H1 (cell line): ENCODE measurements at regions not wholly inside any gene's neighbourhood (a gene's known extent, or its start where the extent isn't known, plus 50 kb on each side); places are given as distances from the start of the nearest gene placed in this dataset.

ENCODE experiments used
- CTCF ChIA-PET: fragments of 300-600 bp; sonication (Branson Sonifier 250); formaldehyde crosslinking; loops from one replicate; lab custom pipeline; 2021; ENCODE audit not compliant: partially characterized antibody; lab: Charles Lee
- POLR2A ChIA-PET: fragments of 300-600 bp; sonication (Branson Sonifier 250); formaldehyde crosslinking; loops from one replicate; lab custom pipeline; 2021; ENCODE audit warnings: inconsistent platforms; ENCODE audit not compliant: partially characterized antibody; lab: Charles Lee
- DNase-seq, 2 experiments: peaks; one replicate each; pipeline versions ENCODE4 v3.0.0 to v3.0.0-alpha.2; 2010 to 2022; ENCODE audit warnings: low spot score in 2 of 2, low read depth in 1 of 2, mixed read lengths in 1 of 2
- FAIRE-seq: peaks from 2 replicates; lab custom pipeline; 2011; peaks lifted over from hg19 to GRCh38; lab: Jason Lieb, UNC
- H2AFZ ChIP-seq: 2 replicates; pipeline ENCODE4 v1.8.1; 2012; ENCODE audit warnings: low read length, inconsistent platforms
- H2AK5ac ChIP-seq: 2 replicates; pipeline ENCODE4 v1.6.1; 2013; ENCODE audit warnings: low read depth, low read length
- H2BK120ac ChIP-seq: replicated peaks from 2 replicates; pipeline ENCODE3; 2013; ENCODE audit warnings: low read depth, low read length, inconsistent platforms
- H2BK12ac ChIP-seq: 2 replicates; pipeline ENCODE4 v1.6.1; 2013; ENCODE audit warnings: low read depth, low read length
- H2BK15ac ChIP-seq: 2 replicates; pipeline ENCODE4 v1.6.1; 2013; ENCODE audit warnings: low read length
- H2BK20ac ChIP-seq: 2 replicates; pipeline ENCODE4 v1.6.1; 2013; ENCODE audit warnings: low read length
- H2BK5ac ChIP-seq: 2 replicates; pipeline ENCODE4 v1.6.1; 2013; ENCODE audit warnings: low read depth, low read length
- H3K14ac ChIP-seq: 2 replicates; pipeline ENCODE4 v1.6.1; 2013; ENCODE audit warnings: inconsistent platforms; ENCODE audit not compliant: insufficient read length
- H3K18ac ChIP-seq: 2 replicates; pipeline ENCODE4 v1.6.1; 2013; ENCODE audit warnings: low read length; ENCODE audit errors: extremely low read depth
- H3K23ac ChIP-seq: 2 replicates; pipeline ENCODE4 v1.6.1; 2013; ENCODE audit warnings: inconsistent platforms; ENCODE audit not compliant: insufficient read length
- H3K23me2 ChIP-seq: 2 replicates; pipeline ENCODE4 v1.6.1; 2013; ENCODE audit warnings: low read depth, low read length
- H3K27ac ChIP-seq: 2 replicates; pipeline ENCODE4 v1.6.1; 2011; ENCODE audit warnings: low read depth, low read length, inconsistent platforms
- H3K27me3 ChIP-seq, 4 experiments: replicated peaks in 1 of 4; 1 replicate in 1 of 4; 2 replicates in 3 of 4; pipeline versions ENCODE4 v1.6.1 to v1.8.1; 2011 to 2013; ENCODE audit warnings: low read length in 3 of 4, mild to moderate bottlenecking in 3 of 4, inconsistent platforms in 2 of 4, mixed read lengths in 2 of 4, moderate library complexity in 1 of 4; ENCODE audit not compliant: control insufficient read depth in 3 of 4, insufficient read depth in 3 of 4; ENCODE audit errors: extremely low read depth in 1 of 4
- H3K36me3 ChIP-seq, 4 experiments: 2 replicates each; pipeline versions ENCODE4 v1.6.1 to v1.8.1; 2011 to 2013; ENCODE audit warnings: mild to moderate bottlenecking in 4 of 4, low read length in 3 of 4, moderate library complexity in 2 of 4, control low read depth in 1 of 4, inconsistent platforms in 1 of 4; ENCODE audit not compliant: insufficient read depth in 4 of 4, control insufficient read depth in 2 of 4
- H3K4ac ChIP-seq: replicated peaks from 2 replicates; pipeline ENCODE3; 2013; ENCODE audit warnings: low read length, low read depth, mixed read lengths, inconsistent platforms; ENCODE audit not compliant: insufficient read length
- H3K4me1 ChIP-seq, 4 experiments: replicated peaks in 1 of 4; 1 replicate in 1 of 4; 2 replicates in 3 of 4; pipeline versions ENCODE4 v1.6.1 to v1.8.1; 2011 to 2013; ENCODE audit warnings: low read length in 3 of 4, inconsistent platforms in 2 of 4, mixed read lengths in 1 of 4; ENCODE audit not compliant: insufficient read depth in 4 of 4, control insufficient read depth in 3 of 4
- H3K4me2 ChIP-seq, 2 experiments: 2 replicates each; pipeline versions ENCODE4 v1.6.1 to v1.8.1; 2011 to 2013; ENCODE audit warnings: low read depth in 2 of 2, low read length in 2 of 2, control low read depth in 1 of 2, inconsistent platforms in 1 of 2, mild to moderate bottlenecking in 1 of 2; ENCODE audit not compliant: insufficient read depth in 1 of 2
- H3K4me3 ChIP-seq, 4 experiments: fragments of 200-600, 300-600 bp in 1 of 4; sonication (generic), shearing (Covaris generic), sonication (Bioruptor Twin) in 1 of 4; 2 replicates each; pipeline versions ENCODE4 v1.5.1 to v1.8.1; 2011 to 2016; ENCODE audit warnings: low read length in 4 of 4, low read depth in 3 of 4, control low read depth in 2 of 4, inconsistent platforms in 2 of 4, mild to moderate bottlenecking in 2 of 4, mixed read lengths in 1 of 4, moderate library complexity in 1 of 4; ENCODE audit not compliant: insufficient read depth in 2 of 4; ENCODE audit errors: extremely low read depth in 1 of 4
- H3K56ac ChIP-seq: replicated peaks from 2 replicates; pipeline ENCODE3; 2013; ENCODE audit warnings: low read depth, mild to moderate bottlenecking, mixed read lengths, low read length, inconsistent platforms; ENCODE audit not compliant: insufficient read length
- H3K79me1 ChIP-seq: 2 replicates; pipeline ENCODE4 v1.6.1; 2013; ENCODE audit warnings: low read depth, low read length, control low read depth
- H3K79me2 ChIP-seq, 2 experiments: 2 replicates each; pipeline versions ENCODE4 v1.6.1 to v1.8.1; 2012 to 2013; ENCODE audit warnings: low read length in 2 of 2, mild to moderate bottlenecking in 2 of 2, inconsistent platforms in 1 of 2; ENCODE audit not compliant: insufficient read depth in 2 of 2, control insufficient read depth in 1 of 2
- H3K9ac ChIP-seq, 4 experiments: replicated peaks in 1 of 4; 1 replicate in 1 of 4; 2 replicates in 3 of 4; pipeline versions ENCODE4 v1.6.1 to v1.8.1; 2011 to 2013; ENCODE audit warnings: low read depth in 3 of 4, low read length in 3 of 4, control low read depth in 2 of 4, mild to moderate bottlenecking in 2 of 4, moderate library complexity in 2 of 4, inconsistent platforms in 1 of 4; ENCODE audit errors: extremely low read depth in 1 of 4
- H3K9me3 ChIP-seq, 2 experiments: 2 replicates each; pipeline versions ENCODE4 v1.6.1 to v1.8.1; 2012 to 2013; ENCODE audit warnings: mild to moderate bottlenecking in 2 of 2, moderate library complexity in 2 of 2, control low read depth in 1 of 2, inconsistent platforms in 1 of 2, low read depth in 1 of 2, low read length in 1 of 2, mixed read lengths in 1 of 2; ENCODE audit not compliant: insufficient read depth in 2 of 2
- H4K20me1 ChIP-seq, 2 experiments: replicated peaks in 1 of 2; 2 replicates each; pipeline versions ENCODE3 to v1.8.1; 2011 to 2013; ENCODE audit warnings: inconsistent platforms in 2 of 2, low read length in 2 of 2, mild to moderate bottlenecking in 1 of 2; ENCODE audit not compliant: insufficient read depth in 2 of 2, control insufficient read depth in 1 of 2
- H4K5ac ChIP-seq: 2 replicates; pipeline ENCODE4 v1.6.1; 2013; ENCODE audit warnings: low read length, low read depth, mixed read lengths, inconsistent platforms; ENCODE audit not compliant: insufficient read length
- H4K8ac ChIP-seq: 2 replicates; pipeline ENCODE4 v1.8.0; 2013; ENCODE audit warnings: mild to moderate bottlenecking, moderate library complexity, low read length, inconsistent platforms; ENCODE audit not compliant: insufficient read depth; ENCODE audit errors: extremely low read depth
- H4K91ac ChIP-seq: replicated peaks from 2 replicates; pipeline ENCODE3; 2013; ENCODE audit warnings: low read length, mixed read lengths, inconsistent platforms; ENCODE audit not compliant: insufficient read length
- BACH1 ChIP-seq: IDR thresholded peaks from 2 replicates; pipeline ENCODE4 v1.6.1; 2012; ENCODE audit warnings: low read length, improper control_type of control experiment
- CREB1 ChIP-seq: IDR thresholded peaks from 2 replicates; pipeline ENCODE4 v1.6.1; 2012; ENCODE audit warnings: inconsistent platforms
- CTBP2 ChIP-seq: IDR thresholded peaks from 2 replicates; pipeline ENCODE4 v1.7.0; 2011; ENCODE audit warnings: borderline replicate concordance, mild to moderate bottlenecking, moderate library complexity, mixed read lengths, low read length; ENCODE audit not compliant: insufficient read depth, insufficient read length
- GABPA ChIP-seq: IDR thresholded peaks from 2 replicates; pipeline ENCODE4 v1.6.1; 2011; ENCODE audit warnings: mild to moderate bottlenecking, low read length, moderate library complexity, borderline replicate concordance; ENCODE audit not compliant: insufficient read depth
- KDM5A ChIP-seq: fragments of 200-600 bp; IDR thresholded peaks from 2 replicates; pipeline ENCODE4 v1.7.1; 2012; ENCODE audit warnings: mild to moderate bottlenecking, low read length, inconsistent platforms, mixed read lengths
- POLR2AphosphoS5 ChIP-seq: IDR thresholded peaks from 2 replicates; pipeline ENCODE4 v1.6.1; 2011; ENCODE audit warnings: low read depth, low read length
- RXRA ChIP-seq: IDR thresholded peaks from 2 replicates; pipeline ENCODE4 v1.6.1; 2011; ENCODE audit warnings: low read depth, mild to moderate bottlenecking, low read length, moderate library complexity; ENCODE audit not compliant: insufficient read depth
- SAP30 ChIP-seq: fragments of 300-600 bp; sonication (generic); IDR thresholded peaks from 2 replicates; pipeline ENCODE4 v1.7.1; 2012; ENCODE audit warnings: low read length, moderate library complexity, mild to moderate bottlenecking, inconsistent platforms; ENCODE audit not compliant: insufficient read depth, insufficient replicate concordance
- TAF7 ChIP-seq: optimal IDR thresholded peaks from 2 replicates; pipeline ENCODE3; 2011; ENCODE audit warnings: low read depth, mild to moderate bottlenecking, inconsistent platforms, low read length, moderate library complexity, borderline replicate concordance
- TBP ChIP-seq: IDR thresholded peaks from 2 replicates; pipeline ENCODE4 v1.6.1; 2011; ENCODE audit warnings: low read depth, low read length, improper control_type of control experiment
- ZNF274 ChIP-seq: IDR thresholded peaks from 2 replicates; pipeline ENCODE4 v1.7.0; 2012; ENCODE audit warnings: low read length, borderline replicate concordance; ENCODE audit errors: extremely low read depth
- WGBS, 2 experiments: shearing (Covaris generic) in 1 of 2; methylation state at CpG; one replicate each; pipeline versions ENCODE4 v1.1.6 to v1.1.7; 2013 to 2015; ENCODE audit warnings: low lambda C conversion rate in 2 of 2, mixed read lengths in 2 of 2, inconsistent platforms in 1 of 2, low coverage in 1 of 2, missing lambda C conversion rate in 1 of 2; ENCODE audit not compliant: insufficient replicate concordance in 2 of 2, insufficient coverage in 1 of 2, insufficient read length in 1 of 2; ENCODE audit errors: extremely low coverage in 1 of 2, missing lambda C conversion rate in 1 of 2; 5-methylcytosine and 5-hydroxymethylcytosine counted together
- TF ChIP-seq, protein P1 (sequence below): IDR thresholded peaks from 2 replicates; pipeline ENCODE4 v1.6.1; 2012; ENCODE audit warnings: inconsistent platforms

GRCh38 chr12:4196805-4197420 lies 76.6 kb upstream of the CCND2 start:
- H3K4me2 ChIP-seq: no peak overlapping the region
- H3K36me3 ChIP-seq: no peaks in the 10 kb centered on the region
- DNase-seq: no peak
- H2BK5ac ChIP-seq: no peak overlapping the region
- H3K4me3 ChIP-seq: no peak overlapping the region
- peaks cover 0 to 4% of the 10 kb centered on the region in 2 experiments; a peak in 1 of 4 replicates for H3K9me3 ChIP-seq
- H3K4me1 ChIP-seq: peaks cover 0 to 16% (median 9%) of the 10 kb centered on the region in 4 experiments; a peak in 6 of 7 replicates
- no peaks in the 10 kb centered on the region for H3K27me3 ChIP-seq
- no peak overlapping the region for H2BK12ac ChIP-seq
- ChIA-PET POLR2A (interaction anchor here (0.6 kb wide), 1 partner anchor 97 kb away, joined by 3 read pairs; no protein-coding TSS in a partner anchor), CTCF (interaction anchor here (0.7 to 2.1 kb wide), 2 partner anchors 21 to 182 kb away, joined by 4 to 7 read pairs; no protein-coding TSS in a partner anchor)
- H3K23ac ChIP-seq: no peak overlapping the region
- no peaks in the 10 kb centered on the region; a peak in 1 of 4 replicates for H3K79me2 ChIP-seq
- TF ChIP-seq, protein P1, sequence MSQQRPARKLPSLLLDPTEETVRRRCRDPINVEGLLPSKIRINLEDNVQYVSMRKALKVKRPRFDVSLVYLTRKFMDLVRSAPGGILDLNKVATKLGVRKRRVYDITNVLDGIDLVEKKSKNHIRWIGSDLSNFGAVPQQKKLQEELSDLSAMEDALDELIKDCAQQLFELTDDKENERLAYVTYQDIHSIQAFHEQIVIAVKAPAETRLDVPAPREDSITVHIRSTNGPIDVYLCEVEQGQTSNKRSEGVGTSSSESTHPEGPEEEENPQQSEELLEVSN: no peak
- no peak for TF ChIP-seq ZNF274
- TF ChIP-seq TBP: no peak
- no peak for TF ChIP-seq SAP30
- TF ChIP-seq BACH1: no peak
- TF ChIP-seq RXRA: no peak
- no peak for TF ChIP-seq CREB1
- TF ChIP-seq TAF7: no peak
- TF ChIP-seq CTBP2: no peak
- no peak for TF ChIP-seq GABPA
- TF ChIP-seq KDM5A: no peak
- no peak for TF ChIP-seq POLR2AphosphoS5
- no peak overlapping the region for H2AK5ac ChIP-seq
- no peaks in the 10 kb centered on the region for H3K23me2 ChIP-seq
- H3K18ac ChIP-seq: no peak overlapping the region
- H2BK15ac ChIP-seq: no peak overlapping the region
- no peak overlapping the region for H3K14ac ChIP-seq
- H2BK20ac ChIP-seq: peak overlapping the region; percentile 6; the same call in 1 of the 2 replicates
- H3K9ac ChIP-seq: no peak overlapping the region
- no peak overlapping the region; the same call in 1 of the 2 replicates for H4K8ac ChIP-seq
- WGBS, 2 experiments: 92% methylated on average over 7 of the region's 8 CpGs; no CpG with 5 or more reads in 1 of the 2 experiments
- no peak for FAIRE-seq
- no peaks in the 10 kb centered on the region for H4K20me1 ChIP-seq
- H3K27ac ChIP-seq: no peak overlapping the region
- no peak overlapping the region for H3K56ac ChIP-seq
- H4K5ac ChIP-seq: no peak overlapping the region
- H3K4ac ChIP-seq: no peak overlapping the region
- H4K91ac ChIP-seq: no peak overlapping the region
- no peaks in the 10 kb centered on the region for H3K79me1 ChIP-seq
- H2BK120ac ChIP-seq: no peak overlapping the region
- H2AFZ ChIP-seq: no peak overlapping the region
